ENCODE measurements at regions not wholly inside any gene's neighbourhood (a gene's known extent, or its start where the extent isn't known, plus 50 kb on each side); places are given as distances from the start of the nearest gene placed in this dataset.

GRCh38 chr2:180656455-180656847 lies 324.0 kb upstream of the UBE2E3 start:
- DNase-seq = no peak

- DNase-seq = no peak
These were observed 324.5 kb upstream of the UBE2E3 start for GRCh38 chr2:180655842-180656454.

- no peak for DNase-seq
These were observed 325.0 kb upstream of the UBE2E3 start for GRCh38 chr2:180655393-180655792.

GRCh38 chr2:180653481-180653880 lies 326.9 kb upstream of the UBE2E3 start:
- no peak for DNase-seq

- no peak for DNase-seq
These were observed 327.6 kb upstream of the UBE2E3 start for GRCh38 chr2:180652794-180653193.

GRCh38 chr2:180651596-180651995 lies 328.8 kb upstream of the UBE2E3 start:
- no peak for DNase-seq

GRCh38 chr2:180647621-180648020 lies 332.8 kb upstream of the UBE2E3 start:
- DNase-seq = no peak

- DNase-seq = no peak
These were observed 333.2 kb upstream of the UBE2E3 start for GRCh38 chr2:180647221-180647620.

GRCh38 chr2:180646756-180647155 lies 333.6 kb upstream of the UBE2E3 start:
- DNase-seq = no peak

- DNase-seq = no peak
These were observed 335.7 kb upstream of the UBE2E3 start for GRCh38 chr2:180644709-180645108.

- no peak for DNase-seq
These were observed 349.6 kb upstream of the UBE2E3 start for GRCh38 chr2:180630756-180631155.

- no peak for DNase-seq
These were observed 355.2 kb upstream of the UBE2E3 start for GRCh38 chr2:180625006-180625844.

- DNase-seq = no peak
These were observed 358.2 kb upstream of the UBE2E3 start for GRCh38 chr2:180621941-180622918.

- no peak for DNase-seq
These were observed 359.0 kb upstream of the UBE2E3 start for GRCh38 chr2:180621366-180621765.

GRCh38 chr2:180618570-180618969 lies 361.8 kb upstream of the UBE2E3 start:
- no peak for DNase-seq

GRCh38 chr2:180614776-180615175 lies 365.6 kb upstream of the UBE2E3 start:
- no peak for DNase-seq

GRCh38 chr2:180609626-180610340 lies 370.6 kb upstream of the UBE2E3 start:
- no peak for DNase-seq

GRCh38 chr2:180607514-180608049 lies 372.8 kb upstream of the UBE2E3 start:
- DNase-seq = no peak

- DNase-seq = peak; percentile 21 to 22
These were observed 376.3 kb upstream of the UBE2E3 start for GRCh38 chr2:180604077-180604476.

- DNase-seq = no peak
These were observed 379.4 kb upstream of the UBE2E3 start for GRCh38 chr2:180601016-180601415.

GRCh38 chr2:180599804-180600203 lies 380.6 kb upstream of the UBE2E3 start:
- DNase-seq = no peak

GRCh38 chr2:180597179-180597578 lies 383.2 kb upstream of the UBE2E3 start:
- DNase-seq = no peak
